Type B pancreatic cell (in vitro differentiated cells): ENCODE measurements at regions not wholly inside any gene's neighbourhood (a gene's known extent, or its start where the extent isn't known, plus 50 kb on each side); places are given as distances from the start of the nearest gene placed in this dataset.

Experiments used
- DNase-seq: peaks from one replicate; pipeline ENCODE4 v3.0.0; 2021; ENCODE audit warnings: mixed read lengths; ENCODE audit not compliant: unreplicated experiment; ENCODE audit errors: extremely low spot score
- H3K27ac Mint-ChIP-seq: 2 replicates; pipeline ENCODE4 v1.8.0; 2021; ENCODE audit warnings: mild to moderate bottlenecking, mixed read lengths
- H3K27me3 Mint-ChIP-seq: 2 replicates; pipeline ENCODE4 v1.8.0; 2021; ENCODE audit warnings: mixed read lengths
- H3K36me3 Mint-ChIP-seq: 2 replicates; pipeline ENCODE4 v1.8.0; 2021; ENCODE audit warnings: mixed read lengths
- H3K4me1 Mint-ChIP-seq: one replicate; pipeline ENCODE4 v1.8.0; 2021; ENCODE audit warnings: mixed read lengths; ENCODE audit not compliant: unreplicated experiment
- H3K4me3 Mint-ChIP-seq: 2 replicates; pipeline ENCODE4 v1.8.0; 2021; ENCODE audit warnings: mild to moderate bottlenecking, mixed read lengths
- H3K9me3 Mint-ChIP-seq: 2 replicates; pipeline ENCODE4 v1.8.0; 2021; ENCODE audit warnings: mixed read lengths
- CTCF ChIP-seq: fragments of 200-600 bp; sonication (generic); conservative IDR thresholded peaks from 2 replicates; pipeline ENCODE4 v1.5.0; 2021; ENCODE audit warnings: antibody characterized with exemption, mild to moderate bottlenecking

- H3K9me3 Mint-ChIP-seq, result no peaks in the 10 kb centered on the region
- H3K36me3 Mint-ChIP-seq, result no peaks in the 10 kb centered on the region
- no peak overlapping the region for H3K27ac Mint-ChIP-seq
- no peak for TF ChIP-seq CTCF
- no peak for DNase-seq
- no peak overlapping the region for H3K4me3 Mint-ChIP-seq
- H3K27me3 Mint-ChIP-seq, result no peaks in the 10 kb centered on the region
- H3K4me1 Mint-ChIP-seq, result no peaks in the 10 kb centered on the region
These were observed 727.5 kb downstream of the TBC1D32 start for GRCh38 chr6:120606743-120607142.

GRCh38 chr6:120604510-120604909, 729.8 kb downstream of the TBC1D32 start:
- H3K36me3 Mint-ChIP-seq, result no peaks in the 10 kb centered on the region
- H3K4me1 Mint-ChIP-seq, result no peaks in the 10 kb centered on the region
- no peak overlapping the region for H3K4me3 Mint-ChIP-seq
- H3K9me3 Mint-ChIP-seq, result no peaks in the 10 kb centered on the region
- no peaks in the 10 kb centered on the region for H3K27me3 Mint-ChIP-seq
- no peak overlapping the region for H3K27ac Mint-ChIP-seq
- no peak for DNase-seq
- TF ChIP-seq CTCF, result no peak

GRCh38 chr6:120590611-120591010, 743.7 kb downstream of the TBC1D32 start:
- H3K4me1 Mint-ChIP-seq, result no peaks in the 10 kb centered on the region
- TF ChIP-seq CTCF, result no peak
- no peaks in the 10 kb centered on the region for H3K9me3 Mint-ChIP-seq
- H3K27ac Mint-ChIP-seq, result no peak overlapping the region
- H3K36me3 Mint-ChIP-seq, result no peaks in the 10 kb centered on the region
- no peak overlapping the region for H3K4me3 Mint-ChIP-seq
- DNase-seq, result no peak
- no peaks in the 10 kb centered on the region for H3K27me3 Mint-ChIP-seq

DNA sequence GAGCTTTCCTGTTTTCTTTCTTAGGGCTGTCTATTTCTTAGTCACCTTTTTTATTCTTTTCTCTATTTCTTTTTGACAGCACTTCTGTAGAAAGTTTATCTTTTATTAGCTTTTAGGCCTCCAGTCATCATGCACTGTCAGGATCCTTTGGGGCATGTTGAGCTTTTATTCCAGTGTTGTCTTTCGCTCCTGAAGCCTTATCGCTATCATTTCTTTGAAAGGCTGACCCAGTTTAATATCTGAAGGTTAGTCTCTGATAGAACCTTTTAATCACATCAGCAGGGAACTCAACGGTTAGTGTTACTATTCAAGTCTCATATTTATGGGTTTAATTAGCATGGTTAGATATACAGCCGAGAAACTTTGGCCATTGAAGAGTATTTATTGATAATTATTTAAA, 745.9 kb downstream of the TBC1D32 start:
- Mint-ChIP-seq H3K9me3 (no peaks in the 10 kb centered on the region), H3K4me1 (no peaks in the 10 kb centered on the region), H3K4me3 (no peak overlapping the region), H3K27ac (no peak overlapping the region), H3K36me3 (no peaks in the 10 kb centered on the region), H3K27me3 (no peaks in the 10 kb centered on the region)
- TF ChIP-seq CTCF, result no peak
- no peak for DNase-seq

DNA sequence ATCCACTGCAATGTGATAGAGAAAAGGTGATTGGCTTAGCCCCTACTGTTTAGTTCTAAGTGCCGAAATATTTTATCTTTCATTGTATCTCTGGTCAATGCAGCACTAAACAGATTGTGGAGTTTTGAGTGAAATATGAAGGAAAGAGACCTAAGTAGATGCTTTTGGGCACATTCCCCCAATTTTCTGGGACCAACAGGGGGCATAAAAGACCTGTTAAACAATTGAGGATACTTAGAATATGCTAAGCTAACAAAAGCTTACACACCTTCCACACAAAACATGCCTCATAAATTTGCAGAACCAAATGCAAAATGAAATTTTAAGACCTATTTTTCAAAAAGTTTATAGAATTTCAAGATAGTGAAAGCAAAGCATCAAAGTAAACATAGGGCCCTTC, 746.9 kb downstream of the TBC1D32 start:
- H3K4me1 Mint-ChIP-seq, result no peaks in the 10 kb centered on the region
- TF ChIP-seq CTCF, result no peak
- H3K27ac Mint-ChIP-seq, result no peak overlapping the region
- no peak for DNase-seq
- H3K36me3 Mint-ChIP-seq, result no peaks in the 10 kb centered on the region
- H3K27me3 Mint-ChIP-seq, result no peaks in the 10 kb centered on the region
- no peak overlapping the region for H3K4me3 Mint-ChIP-seq
- H3K9me3 Mint-ChIP-seq, result no peaks in the 10 kb centered on the region

GRCh38 chr6:120584111-120584760, 750.0 kb downstream of the TBC1D32 start:
- Mint-ChIP-seq H3K4me1 (no peaks in the 10 kb centered on the region), H3K36me3 (no peaks in the 10 kb centered on the region), H3K4me3 (no peak overlapping the region), H3K9me3 (no peaks in the 10 kb centered on the region), H3K27me3 (no peaks in the 10 kb centered on the region), H3K27ac (no peak overlapping the region)
- no peak for TF ChIP-seq CTCF
- DNase-seq, result no peak
